ENCODE measurements at regions not wholly inside any gene's neighbourhood (a gene's known extent, or its start where the extent isn't known, plus 50 kb on each side); places are given as distances from the start of the nearest gene placed in this dataset.

- 100% methylated on average over 1 of the region's 1 CpG for WGBS (ENCODE audit: low lambda C conversion rate, missing lambda C conversion rate)
- Histone ChIP-seq H3K36me3 (replicated peaks; ENCODE audit: insufficient read depth, low read depth) (no peaks in the 10 kb centered on the region), H2AFZ (no peak overlapping the region), H4K20me1 (ENCODE audit: insufficient read depth, poor library complexity, severe bottlenecking) (no peaks in the 10 kb centered on the region), H3K27me3 (no peaks in the 10 kb centered on the region), H3K4me2 (no peak overlapping the region), H3K79me2 (no peaks in the 10 kb centered on the region), H3K27ac (no peak overlapping the region), H3K4me3 (no peak overlapping the region), H3K9me2 (replicated peaks; ENCODE audit: insufficient read depth) (no peaks in the 10 kb centered on the region), H3K9me3 (ENCODE audit: low read depth) (no peaks in the 10 kb centered on the region), H3K4me1 (ENCODE audit: insufficient read depth) (peaks cover 15% of the 10 kb centered on the region)
- TF ChIP-seq EZH2 (IDR thresholded peaks at IDR 0.05; ENCODE audit: borderline replicate concordance) = no peak
- TF ChIP-seq, protein P1, sequence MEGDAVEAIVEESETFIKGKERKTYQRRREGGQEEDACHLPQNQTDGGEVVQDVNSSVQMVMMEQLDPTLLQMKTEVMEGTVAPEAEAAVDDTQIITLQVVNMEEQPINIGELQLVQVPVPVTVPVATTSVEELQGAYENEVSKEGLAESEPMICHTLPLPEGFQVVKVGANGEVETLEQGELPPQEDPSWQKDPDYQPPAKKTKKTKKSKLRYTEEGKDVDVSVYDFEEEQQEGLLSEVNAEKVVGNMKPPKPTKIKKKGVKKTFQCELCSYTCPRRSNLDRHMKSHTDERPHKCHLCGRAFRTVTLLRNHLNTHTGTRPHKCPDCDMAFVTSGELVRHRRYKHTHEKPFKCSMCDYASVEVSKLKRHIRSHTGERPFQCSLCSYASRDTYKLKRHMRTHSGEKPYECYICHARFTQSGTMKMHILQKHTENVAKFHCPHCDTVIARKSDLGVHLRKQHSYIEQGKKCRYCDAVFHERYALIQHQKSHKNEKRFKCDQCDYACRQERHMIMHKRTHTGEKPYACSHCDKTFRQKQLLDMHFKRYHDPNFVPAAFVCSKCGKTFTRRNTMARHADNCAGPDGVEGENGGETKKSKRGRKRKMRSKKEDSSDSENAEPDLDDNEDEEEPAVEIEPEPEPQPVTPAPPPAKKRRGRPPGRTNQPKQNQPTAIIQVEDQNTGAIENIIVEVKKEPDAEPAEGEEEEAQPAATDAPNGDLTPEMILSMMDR (IDR thresholded peaks at IDR 0.05; ENCODE audit: poor library complexity) = no peak
- TF ChIP-seq EZH2phosphoT487 (IDR thresholded peaks at IDR 0.05; ENCODE audit: low read depth, severe bottlenecking, unreplicated experiment) = no peak
- DNase-seq (ENCODE audit: low spot score) = no peak
Observed at GRCh38 chr2:226578879-226579278, 220.7 kb downstream of the IRS1 start.

DNA sequence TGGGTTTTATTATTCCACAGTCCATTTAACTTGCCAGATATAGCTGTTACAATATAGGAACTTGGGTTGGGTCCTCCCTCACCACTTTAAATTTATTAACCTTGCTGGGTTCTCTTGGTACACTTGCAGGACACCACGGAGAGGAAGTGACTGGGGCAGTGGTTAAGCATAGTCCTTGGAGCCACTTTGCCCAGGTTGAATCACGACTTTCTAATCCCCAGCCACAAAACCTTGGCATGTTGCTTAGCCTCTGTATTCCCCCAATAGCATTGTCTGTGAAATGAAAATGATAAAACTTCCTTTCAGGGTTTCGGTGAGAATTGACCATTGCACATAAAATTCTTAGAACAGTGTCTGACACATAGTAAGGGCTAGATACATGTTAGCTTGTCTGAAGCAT, 221.2 kb downstream of the IRS1 start:
- H3K27ac ChIP-seq = no peak overlapping the region

GRCh38 chr2:226575928-226576327, 223.7 kb downstream of the IRS1 start:
- no peaks in the 10 kb centered on the region for H4K20me1 ChIP-seq (ENCODE audit: insufficient read depth, poor library complexity, severe bottlenecking)
- H3K9me3 ChIP-seq (ENCODE audit: low read depth) = no peaks in the 10 kb centered on the region
- H3K4me3 ChIP-seq = no peak overlapping the region
- H3K27ac ChIP-seq = no peak overlapping the region
- H3K79me2 ChIP-seq = no peaks in the 10 kb centered on the region
- H3K27me3 ChIP-seq = no peaks in the 10 kb centered on the region
- H3K36me3 ChIP-seq (replicated peaks; ENCODE audit: insufficient read depth, low read depth) = no peaks in the 10 kb centered on the region
- peaks cover 2% of the 10 kb centered on the region for H3K4me1 ChIP-seq (ENCODE audit: insufficient read depth)
- TF ChIP-seq EZH2 (IDR thresholded peaks at IDR 0.05; ENCODE audit: borderline replicate concordance) (no peak), EZH2phosphoT487 (IDR thresholded peaks at IDR 0.05; ENCODE audit: low read depth, severe bottlenecking, unreplicated experiment) (no peak)
- TF ChIP-seq, protein P1 (IDR thresholded peaks at IDR 0.05; ENCODE audit: poor library complexity) = no peak
- no peaks in the 10 kb centered on the region for H3K9me2 ChIP-seq (replicated peaks; ENCODE audit: insufficient read depth)
- no peak for DNase-seq (ENCODE audit: low spot score)
- H3K4me2 ChIP-seq = no peak overlapping the region
- WGBS (ENCODE audit: low lambda C conversion rate, missing lambda C conversion rate) = 81% methylated on average over 4 of the region's 4 CpGs
- no peak overlapping the region for H2AFZ ChIP-seq

More for the DNA sequence above, 221.2 kb downstream of the IRS1 start:
- Histone ChIP-seq H3K36me3 (replicated peaks; ENCODE audit: insufficient read depth, low read depth) (no peaks in the 10 kb centered on the region), H3K9me3 (ENCODE audit: low read depth) (no peaks in the 10 kb centered on the region), H3K79me2 (no peaks in the 10 kb centered on the region), H3K9me2 (replicated peaks; ENCODE audit: insufficient read depth) (no peaks in the 10 kb centered on the region), H2AFZ (no peak overlapping the region), H3K4me2 (no peak overlapping the region), H3K4me1 (ENCODE audit: insufficient read depth) (peaks cover 12% of the 10 kb centered on the region), H3K27me3 (no peaks in the 10 kb centered on the region), H3K4me3 (no peak overlapping the region), H4K20me1 (ENCODE audit: insufficient read depth, poor library complexity, severe bottlenecking) (no peaks in the 10 kb centered on the region)
- no peak for TF ChIP-seq EZH2phosphoT487 (IDR thresholded peaks at IDR 0.05; ENCODE audit: low read depth, severe bottlenecking, unreplicated experiment)
- no peak for DNase-seq (ENCODE audit: low spot score)
- WGBS (ENCODE audit: low lambda C conversion rate, missing lambda C conversion rate) = 88% methylated on average over 3 of the region's 3 CpGs

DNA sequence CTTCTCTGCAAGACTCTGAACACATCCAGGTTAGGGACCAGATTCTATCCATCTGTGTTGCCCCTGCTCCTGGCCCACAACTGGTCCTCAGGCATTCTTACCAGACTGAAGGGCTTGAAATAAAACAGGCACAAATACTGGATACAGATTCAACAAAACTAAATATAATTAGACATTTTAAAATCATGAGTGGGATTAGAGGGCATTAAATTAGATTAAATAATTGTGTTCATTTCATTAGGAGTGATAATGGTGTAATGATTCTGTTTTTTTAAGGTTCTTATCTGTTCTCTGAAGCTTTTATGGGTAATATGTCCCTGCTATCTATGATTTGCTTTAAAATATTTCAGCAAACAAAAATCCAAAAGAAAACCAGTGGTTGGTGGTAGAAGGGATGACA, 226.5 kb downstream of the IRS1 start:
- Histone ChIP-seq H3K4me2 (no peak overlapping the region), H2AFZ (no peak overlapping the region), H3K4me1 (ENCODE audit: insufficient read depth) (no peaks in the 10 kb centered on the region), H3K79me2 (no peaks in the 10 kb centered on the region), H3K9me3 (ENCODE audit: low read depth) (no peaks in the 10 kb centered on the region), H4K20me1 (ENCODE audit: insufficient read depth, poor library complexity, severe bottlenecking) (no peaks in the 10 kb centered on the region), H3K4me3 (no peak overlapping the region), H3K36me3 (replicated peaks; ENCODE audit: insufficient read depth, low read depth) (no peaks in the 10 kb centered on the region), H3K27me3 (no peaks in the 10 kb centered on the region), H3K27ac (no peak overlapping the region), H3K9me2 (replicated peaks; ENCODE audit: insufficient read depth) (no peaks in the 10 kb centered on the region)
- TF ChIP-seq, protein P1 (IDR thresholded peaks at IDR 0.05; ENCODE audit: poor library complexity) = no peak
- TF ChIP-seq EZH2phosphoT487 (IDR thresholded peaks at IDR 0.05; ENCODE audit: low read depth, severe bottlenecking, unreplicated experiment) = no peak
- no peak for TF ChIP-seq EZH2 (IDR thresholded peaks at IDR 0.05; ENCODE audit: borderline replicate concordance)
- DNase-seq (ENCODE audit: low spot score) = no peak

Data from hepatocyte (in vitro differentiated cells).